Esophagus muscularis mucosa (tissue), 4 donors: ENCODE measurements at regions not wholly inside any gene's neighbourhood (a gene's known extent, or its start where the extent isn't known, plus 50 kb on each side); places are given as distances from the start of the nearest gene placed in this dataset.

Experiments used
- DNase-seq: peaks from one replicate; pipeline ENCODE4 v3.0.0-alpha.2; 2017; ENCODE audit errors: extremely low spot score
- H3K27ac ChIP-seq, 4 donors: fragments of 200-600 bp; sonication (generic); replicated peaks in 1 of 4; 1 replicate in 3 of 4; 2 replicates in 1 of 4; pipeline ENCODE4 v1.5.1; 2016 to 2019; ENCODE audit warnings: mild to moderate bottlenecking in 1 of 4
- H3K27me3 ChIP-seq, 4 donors: fragments of 200-600 bp; sonication (generic); one replicate each; pipeline versions ENCODE4 v1.5.1 to v1.6.0; 2016 to 2019
- H3K36me3 ChIP-seq, 4 donors: fragments of 200-600 bp; sonication (generic); one replicate each; pipeline ENCODE4 v1.5.1; 2016 to 2019
- H3K4me1 ChIP-seq, 4 donors: fragments of 200-600 bp; sonication (generic); one replicate each; pipeline ENCODE4 v1.5.1; 2016 to 2019
- H3K4me3 ChIP-seq, 4 donors: fragments of 200-600 bp; sonication (generic); 1 replicate in 2 of 4; 2 replicates in 2 of 4; pipeline ENCODE4 v1.5.1; 2016 to 2019; ENCODE audit warnings: mild to moderate bottlenecking in 4 of 4, moderate library complexity in 1 of 4
- H3K9me3 ChIP-seq, 4 donors: fragments of 200-600 bp; sonication (generic); 1 replicate in 3 of 4; 2 replicates in 1 of 4; pipeline ENCODE4 v1.5.1; 2016 to 2019
- CTCF ChIP-seq, 3 experiments: fragments of 200-600 bp in 2 of 3; fragments of 450-650 bp in 1 of 3; sonication (generic) in 2 of 3; IDR thresholded peaks; one replicate each; pipeline ENCODE4 v1.5.1; 2017 to 2019; ENCODE audit warnings: antibody characterized with exemption in 3 of 3, mild to moderate bottlenecking in 2 of 3, moderate library complexity in 1 of 3
- EP300 ChIP-seq: sonication (generic); formaldehyde crosslinking; IDR thresholded peaks from one replicate; pipeline ENCODE4 v1.6.1; 2017; ENCODE audit warnings: antibody characterized with exemption
- POLR2A ChIP-seq: fragments of 450-650 bp; IDR thresholded peaks from one replicate; pipeline ENCODE4 v1.6.1; 2017; ENCODE audit warnings: antibody characterized with exemption, moderate library complexity, mild to moderate bottlenecking, low read depth
- POLR2AphosphoS5 ChIP-seq, 2 donors: sonication (generic); formaldehyde crosslinking; IDR thresholded peaks; one replicate each; pipeline ENCODE4 v1.6.1; 2017; ENCODE audit warnings: antibody characterized with exemption in 2 of 2
- WGBS: methylation state at CpG from one replicate; pipeline ENCODE4 v1.1.5; 2018; 5-methylcytosine and 5-hydroxymethylcytosine counted together
- intact Hi-C: fragments of 100-400 bp; cut with DNase I; formaldehyde crosslinking; loops from one replicate; pipeline ENCODE4 v1.15.1; 2023

- 50% methylated on average over 14 of the region's 16 CpGs for WGBS
- intact Hi-C loops, result no loop called here
Measured at GRCh38 chr12:111182382-111182781, 186.5 kb downstream of the PHETA1 start.

GRCh38 chr12:111181143-111181726 is 187.7 kb downstream of the PHETA1 start:
- intact Hi-C loops, result no loop called here
- whole genome bisulfite sequencing, result 23% methylated on average over 18 of the region's 18 CpGs
- Histone ChIP-seq H3K4me1 (peaks cover 0 to 24% (median 20%) of the 10 kb centered on the region in 4 donors), H3K36me3 (no peaks in the 10 kb centered on the region), H3K27ac (no peak overlapping the region), H3K27me3 (peaks cover 0 to 69% (median 2%) of the 10 kb centered on the region in 4 donors), H3K4me3 (no peak overlapping the region), H3K9me3 (no peaks in the 10 kb centered on the region)
- no peak for TF ChIP-seq CTCF (IDR thresholded peaks at IDR 0.05)
- no peak for TF ChIP-seq POLR2AphosphoS5 (IDR thresholded peaks at IDR 0.05)
- TF ChIP-seq POLR2A, result no peak
- no peak for TF ChIP-seq EP300
- no peak for DNase-seq

More at GRCh38 chr12:111182382-111182781, 186.5 kb downstream of the PHETA1 start:
- H3K4me1 ChIP-seq, result peaks cover 0 to 24% (median 20%) of the 10 kb centered on the region in 4 donors
- TF ChIP-seq CTCF (IDR thresholded peaks at IDR 0.05) (no peak), EP300 (no peak), POLR2AphosphoS5 (IDR thresholded peaks at IDR 0.05) (no peak), POLR2A (no peak)
- no peaks in the 10 kb centered on the region for H3K36me3 ChIP-seq
- H3K9me3 ChIP-seq, result no peaks in the 10 kb centered on the region
- H3K4me3 ChIP-seq, result no peak overlapping the region
- no peak overlapping the region for H3K27ac ChIP-seq
- DNase-seq, result no peak
- H3K27me3 ChIP-seq, result peaks cover 0 to 58% (median 2%) of the 10 kb centered on the region in 4 donors

- TF ChIP-seq POLR2AphosphoS5 (IDR thresholded peaks at IDR 0.05) (no peak), EP300 (no peak), CTCF (IDR thresholded peaks at IDR 0.05) (no peak), POLR2A (no peak)
- 48% methylated on average over 19 of the region's 19 CpGs for WGBS
- Histone ChIP-seq H3K36me3 (no peaks in the 10 kb centered on the region), H3K27me3 (peaks cover 0 to 71% (median 2%) of the 10 kb centered on the region in 4 donors), H3K4me1 (peaks cover 0 to 24% (median 20%) of the 10 kb centered on the region in 4 donors), H3K9me3 (no peaks in the 10 kb centered on the region), H3K4me3 (no peak overlapping the region), H3K27ac (no peak overlapping the region)
- intact Hi-C loops, result no loop called here
- DNase-seq, result no peak
Measured at GRCh38 chr12:111180426-111181142, 188.3 kb downstream of the PHETA1 start.

GRCh38 chr12:111178181-111179081 is 190.5 kb downstream of the PHETA1 start:
- Histone ChIP-seq H3K9me3 (no peaks in the 10 kb centered on the region), H3K4me3 (no peak overlapping the region), H3K27ac (no peak overlapping the region), H3K36me3 (no peaks in the 10 kb centered on the region), H3K27me3 (peaks cover 0 to 78% (median 2%) of the 10 kb centered on the region in 4 donors), H3K4me1 (peaks cover 0 to 26% (median 21%) of the 10 kb centered on the region in 4 donors)
- 31% methylated on average over 18 of the region's 18 CpGs for WGBS
- intact Hi-C loops, result no loop called here
- TF ChIP-seq POLR2AphosphoS5 (IDR thresholded peaks at IDR 0.05) (no peak), EP300 (no peak), POLR2A (no peak), CTCF (IDR thresholded peaks at IDR 0.05) (no peak)
- no peak for DNase-seq
